NOMO-1 (cell line): ENCODE measurements at regions not wholly inside any gene's neighbourhood (a gene's known extent, or its start where the extent isn't known, plus 50 kb on each side); places are given as distances from the start of the nearest gene placed in this dataset.

Experiments
- DNase-seq, 2 experiments: peaks; one replicate each; lab custom pipeline; 2025; ENCODE audit not compliant: unreplicated experiment in 2 of 2; lab: John Stamatoyannopoulos, UW

GRCh38 chr12:114902665-114903064 lies 218.7 kb upstream of the TBX3 start:
- no peak for DNase-seq

DNA sequence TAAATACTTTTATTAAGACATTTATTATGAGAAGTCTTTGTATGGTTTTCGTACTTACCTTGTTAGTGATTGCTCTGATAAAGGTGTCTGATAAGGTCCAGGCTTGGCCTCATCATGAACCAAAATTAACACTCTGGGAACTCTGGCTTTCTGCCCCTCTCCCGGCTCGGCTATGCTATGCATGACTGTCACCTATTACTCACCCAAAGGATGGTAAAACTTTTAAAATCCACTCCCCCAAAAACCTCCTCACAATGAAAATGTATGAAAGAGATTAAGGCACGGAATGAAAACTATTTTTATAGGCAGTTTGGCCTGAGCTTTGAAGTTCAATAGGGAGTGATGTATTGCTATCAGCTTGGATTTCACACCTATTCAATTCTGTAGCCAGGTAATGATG lies 217.3 kb upstream of the TBX3 start:
- DNase-seq, result no peak

DNA sequence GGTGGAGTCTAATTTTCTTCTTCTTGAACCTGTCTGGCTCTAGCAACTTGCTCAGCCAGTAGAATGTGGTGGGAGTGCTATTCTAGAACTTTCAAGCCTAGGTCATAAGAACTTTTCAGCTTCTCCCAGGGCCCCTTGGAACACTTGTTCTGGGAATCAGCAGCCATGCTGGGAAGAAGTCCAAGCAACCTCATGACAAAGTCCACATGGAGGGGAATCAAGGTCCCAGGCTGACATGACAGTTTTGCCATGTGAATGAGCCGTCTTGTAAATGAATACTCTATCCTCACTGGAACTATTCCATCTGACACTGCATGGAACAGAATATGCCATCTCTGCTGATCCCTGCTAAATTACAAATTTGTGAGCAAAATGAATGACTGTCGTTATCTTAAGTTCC lies 214.2 kb upstream of the TBX3 start:
- DNase-seq, result no peak

DNA sequence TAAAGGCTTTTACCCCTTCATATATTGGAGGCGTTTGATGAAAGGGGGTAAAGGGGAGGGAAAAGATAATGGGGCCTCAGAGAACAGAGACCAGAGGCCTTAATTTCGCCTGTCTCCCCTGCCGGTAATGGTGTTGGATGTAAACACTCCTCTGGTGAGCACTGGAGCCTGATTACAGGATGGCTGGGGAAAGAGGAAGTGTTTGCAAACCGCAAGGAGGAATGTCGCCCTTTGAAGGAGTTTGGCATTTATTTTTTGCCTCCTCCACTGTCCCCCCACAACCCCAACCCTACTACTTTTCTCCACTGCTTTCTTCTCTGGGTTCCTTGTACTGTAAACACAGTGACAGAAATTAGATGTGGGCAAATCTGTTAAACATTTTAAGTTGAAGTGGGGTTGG lies 211.9 kb upstream of the TBX3 start:
- no peak for DNase-seq

GRCh38 chr12:114895081-114895480 lies 211.1 kb upstream of the TBX3 start:
- no peak for DNase-seq

DNA sequence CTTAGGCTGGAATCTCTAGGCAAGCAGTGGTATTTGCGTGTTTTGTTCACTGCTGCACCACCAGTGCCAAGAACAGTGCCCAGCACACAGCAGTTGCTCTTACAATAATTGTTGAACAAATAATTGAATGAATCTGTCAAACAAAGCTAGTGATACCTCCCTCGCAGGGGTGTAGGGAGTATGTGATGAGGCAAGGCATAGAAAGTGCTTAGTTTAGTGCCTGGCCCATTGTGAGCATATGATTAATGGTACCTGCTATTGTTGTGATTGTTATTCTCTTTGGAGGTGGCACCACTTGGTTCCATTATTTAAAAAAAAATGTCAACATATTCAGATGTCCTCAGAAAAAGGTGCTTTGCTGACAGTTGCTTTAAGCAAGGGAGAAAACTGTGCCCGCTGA lies 210.1 kb upstream of the TBX3 start:
- DNase-seq, result no peak

GRCh38 chr12:114888928-114889584 lies 205.1 kb upstream of the TBX3 start:
- DNase-seq, result no peak

DNA sequence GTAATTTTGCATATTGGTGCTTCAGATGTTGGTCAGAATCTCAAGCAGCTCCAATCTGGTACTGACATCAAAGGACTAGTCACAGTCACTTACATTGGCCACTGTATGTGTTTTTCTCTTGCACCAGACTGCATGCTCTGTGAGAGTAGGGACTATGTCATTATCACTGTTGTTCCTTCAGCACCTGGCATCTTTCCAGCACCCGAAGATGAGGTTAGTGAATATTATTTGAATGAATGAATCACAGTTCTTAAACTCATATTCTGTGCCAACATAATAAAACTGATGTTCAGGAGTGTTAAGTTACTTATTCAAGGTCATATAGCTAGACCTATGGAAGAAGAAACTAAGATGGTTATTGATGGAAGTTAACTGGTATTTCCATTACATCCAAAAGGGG lies 204.5 kb upstream of the TBX3 start:
- DNase-seq, result no peak

- DNase-seq, result no peak
Measured at GRCh38 chr12:114885501-114885900, 201.5 kb upstream of the TBX3 start.

GRCh38 chr12:114884575-114884974 lies 200.6 kb upstream of the TBX3 start:
- no peak for DNase-seq

- DNase-seq, result no peak
Measured at GRCh38 chr12:114882083-114882482, 198.1 kb upstream of the TBX3 start.

DNA sequence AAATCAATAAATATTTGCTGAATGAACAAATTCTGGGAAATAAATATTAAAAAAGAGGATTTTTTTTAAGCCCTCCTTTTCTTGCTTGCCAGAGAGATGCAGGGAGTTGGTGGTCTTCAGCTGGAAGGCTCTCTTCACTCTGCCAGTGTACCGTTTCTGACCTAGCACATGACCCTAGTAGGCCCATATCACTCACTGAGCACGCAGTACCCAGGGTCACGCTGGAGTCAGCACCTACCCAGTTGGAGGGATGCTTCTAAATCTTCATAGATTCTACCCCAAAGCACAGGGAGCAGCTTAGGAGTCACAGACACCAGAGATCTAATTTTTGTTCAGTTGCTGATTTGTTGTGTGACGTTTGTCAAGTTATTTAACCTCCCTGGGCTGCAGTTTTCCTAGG lies 195.4 kb upstream of the TBX3 start:
- no peak for DNase-seq

- DNase-seq, result no peak
Measured at GRCh38 chr12:114878781-114879180, 194.8 kb upstream of the TBX3 start.

DNA sequence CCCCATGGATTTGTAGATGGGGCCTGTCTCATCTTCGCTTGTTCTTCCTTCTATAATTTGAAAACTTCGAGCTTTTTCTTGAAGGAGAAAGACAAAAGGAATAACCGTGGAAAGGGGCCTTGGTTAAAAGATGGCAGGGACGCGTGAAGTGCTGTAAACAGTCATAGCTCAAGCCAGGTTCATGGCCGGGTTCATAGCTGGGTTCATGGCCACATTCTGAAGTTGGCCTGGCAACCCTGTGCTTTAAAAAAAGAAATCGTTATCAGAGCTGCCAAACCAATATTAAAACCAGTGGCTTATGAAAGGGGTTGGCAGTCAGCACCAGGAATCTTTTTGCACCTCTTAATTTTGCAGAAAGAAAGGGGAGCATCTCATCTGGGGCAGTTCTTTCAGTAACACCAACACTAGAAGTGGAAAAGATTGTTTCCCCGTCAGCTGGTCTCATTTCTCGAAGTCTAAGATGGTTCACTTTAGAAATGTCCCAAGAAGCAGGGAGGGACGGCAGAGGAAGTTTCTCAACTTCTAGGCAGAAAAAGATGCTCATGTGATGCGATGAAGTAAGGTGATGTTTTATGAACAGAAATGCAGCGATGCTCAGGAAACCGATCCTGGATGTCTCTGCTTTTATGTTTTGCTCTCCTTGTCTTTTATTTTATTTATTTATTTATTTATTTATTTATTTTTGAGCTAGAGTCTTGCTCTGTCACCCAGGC lies 193.1 kb upstream of the TBX3 start:
- DNase-seq, result no peak

- no peak for DNase-seq
Measured at GRCh38 chr12:114875313-114875712, 191.3 kb upstream of the TBX3 start.

- DNase-seq, result no peak
Measured at GRCh38 chr12:114873656-114874055, 189.7 kb upstream of the TBX3 start.

- no peak for DNase-seq
Measured at GRCh38 chr12:114868995-114869834, 185.2 kb upstream of the TBX3 start.

GRCh38 chr12:114866331-114866730 lies 182.4 kb upstream of the TBX3 start:
- no peak for DNase-seq

- no peak for DNase-seq
Measured at GRCh38 chr12:114864837-114865551, 181.0 kb upstream of the TBX3 start.

DNA sequence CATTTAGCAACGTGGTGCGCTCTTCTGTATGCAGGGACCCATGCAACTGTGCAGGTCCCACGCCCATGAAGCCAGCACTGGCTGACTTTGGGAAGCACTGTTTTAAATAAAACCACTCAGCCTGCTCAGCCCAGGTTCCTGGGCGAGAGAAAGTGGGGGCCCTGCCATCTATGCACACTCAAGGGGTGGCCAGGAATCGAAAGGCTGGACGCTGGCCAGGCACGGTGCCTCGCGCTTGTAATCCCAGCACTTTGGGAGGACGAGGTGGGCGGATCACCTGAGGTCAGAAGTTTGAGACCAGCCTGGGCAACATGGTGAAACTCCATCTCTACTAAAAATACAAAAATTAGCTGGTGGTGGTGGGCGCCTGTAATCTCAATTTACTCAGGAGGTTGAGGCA lies 179.9 kb upstream of the TBX3 start:
- DNase-seq, result no peak

- DNase-seq, result no peak
Measured at GRCh38 chr12:114860969-114861368, 177.0 kb upstream of the TBX3 start.
